K562 (cell line): ENCODE measurements at regions not wholly inside any gene's neighbourhood (a gene's known extent, or its start where the extent isn't known, plus 50 kb on each side); places are given as distances from the start of the nearest gene placed in this dataset.
A peak's percentile ranks its signal among the peaks of the same experiment; 100 is the strongest.

ENCODE experiments used
- ATAC-seq: fragments of 200-7000 bp; cut with Tn5 transposase; 3 replicates; pipeline ENCODE4 v1.9.1; 2020; ENCODE audit warnings: moderate library complexity
- BruUV-seq: library from RNA; stranded (reverse); fragments of 400-500 nt; replicated peaks from 2 replicates; lab custom pipeline; 2021; lab: Mats Ljungman, UMichigan
- CTCF ChIA-PET: fragments of 300-600 bp; formaldehyde crosslinking; extraction: SDS; loops from one replicate; lab custom pipeline; 2021; ENCODE audit warnings: low intra/inter-chr PET ratio; lab: Yijun Ruan, JAX
- POLR2A ChIA-PET: fragments of 300-600, 350-650 bp; sonication (Branson Sonifier 250); formaldehyde crosslinking; extraction: SDS; loops from one replicate; lab custom pipeline; 2021; ENCODE audit warnings: antibody characterized with exemption, inconsistent platforms; lab: Yijun Ruan, JAX
- DNase-seq, 4 experiments: peaks; one replicate each; pipeline versions ENCODE4 v3.0.0 to v3.0.0-alpha.2; 2011 to 2018; ENCODE audit warnings: low spot score in 3 of 4, mixed read lengths in 3 of 4; ENCODE audit errors: extremely low read depth in 1 of 4
- FAIRE-seq: peaks from 2 replicates; lab custom pipeline; 2011; peaks lifted over from hg19 to GRCh38; lab: Jason Lieb, UNC
- H2AFZ ChIP-seq: 2 replicates; pipeline ENCODE4 v1.6.0; 2011; ENCODE audit warnings: low read depth, low read length, control low read depth, inconsistent platforms
- H3K27ac ChIP-seq: fragments of 200-600 bp; 3 replicates; pipeline ENCODE4 v1.8.0; 2011; ENCODE audit warnings: low read depth, mild to moderate bottlenecking, control low read depth, inconsistent platforms, low read length, moderate library complexity, mixed read lengths; ENCODE audit errors: extremely low read depth
- H3K27me3 ChIP-seq, 2 experiments: fragments of 300-600 bp in 1 of 2; 2 replicates in 1 of 2; 3 replicates in 1 of 2; pipeline versions ENCODE4 v1.6.0 to v1.8.0; 2011; ENCODE audit warnings: inconsistent platforms in 2 of 2, low read length in 2 of 2, mild to moderate bottlenecking in 1 of 2, mixed read lengths in 1 of 2, moderate library complexity in 1 of 2; ENCODE audit not compliant: control insufficient read depth in 2 of 2, insufficient read depth in 2 of 2
- H3K36me3 ChIP-seq: fragments of 300-600 bp; 3 replicates; pipeline ENCODE4 v1.8.0; 2011; ENCODE audit warnings: mild to moderate bottlenecking, low read length, inconsistent platforms; ENCODE audit not compliant: control insufficient read depth, insufficient read depth
- H3K4me1 ChIP-seq, 2 experiments: fragments of 200-600 bp in 1 of 2; replicated peaks in 1 of 2; 2 replicates in 1 of 2; 3 replicates in 1 of 2; pipeline versions ENCODE4 v1.5.1 to v1.8.0; 2011; ENCODE audit warnings: inconsistent platforms in 2 of 2, low read length in 2 of 2, mild to moderate bottlenecking in 1 of 2, mixed read lengths in 1 of 2, moderate library complexity in 1 of 2; ENCODE audit not compliant: control insufficient read depth in 2 of 2, insufficient read depth in 2 of 2
- H3K4me2 ChIP-seq: 2 replicates; pipeline ENCODE4 v1.6.1; 2011; ENCODE audit warnings: low read length, control low read depth, inconsistent platforms, mixed read lengths; ENCODE audit not compliant: insufficient read depth
- H3K4me3 ChIP-seq: fragments of 200-600 bp; sonication (generic), shearing (Covaris generic); 2 replicates; pipeline ENCODE4 v1.5.1; 2016; ENCODE audit warnings: control low read depth, inconsistent platforms
- H3K79me2 ChIP-seq: fragments of 200-600 bp; 3 replicates; pipeline ENCODE4 v1.8.0; 2011; ENCODE audit warnings: low read length, inconsistent platforms; ENCODE audit not compliant: control insufficient read depth, insufficient read depth
- H3K9ac ChIP-seq, 2 experiments: 2 replicates each; pipeline versions ENCODE4 v1.6.0 to v1.6.1; 2011; ENCODE audit warnings: low read depth in 2 of 2, low read length in 2 of 2, control low read depth in 1 of 2, inconsistent platforms in 1 of 2, mild to moderate bottlenecking in 1 of 2, mixed read lengths in 1 of 2; ENCODE audit not compliant: insufficient read depth in 1 of 2
- H3K9me1 ChIP-seq: one replicate; pipeline ENCODE4 v1.6.0; 2011; ENCODE audit warnings: inconsistent platforms, mild to moderate bottlenecking, low read length, moderate library complexity; ENCODE audit not compliant: control insufficient read depth, insufficient read depth
- H3K9me3 ChIP-seq: replicated peaks from 2 replicates; pipeline ENCODE4 v1.5.1; 2011; ENCODE audit warnings: low read depth, low read length, inconsistent platforms; ENCODE audit not compliant: control insufficient read depth, insufficient read depth
- H4K20me1 ChIP-seq: replicated peaks from 2 replicates; pipeline ENCODE4 v1.6.1; 2011; ENCODE audit warnings: low read length, inconsistent platforms, mixed read lengths; ENCODE audit not compliant: control insufficient read depth, insufficient read depth
- DMBX1 ChIP-seq: fragments of 250-450 bp; sonication (Bioruptor Pico); IDR thresholded peaks from 2 replicates; pipeline ENCODE4 v1.8.0; 2022; ENCODE audit warnings: inconsistent platforms, mild to moderate bottlenecking, moderate library complexity, borderline replicate concordance
- DPF2 ChIP-seq: fragments of 450-650 bp; IDR thresholded peaks from 2 replicates; pipeline ENCODE4 v1.6.1; 2016
- GABPB1 ChIP-seq: sonication (generic); formaldehyde crosslinking; IDR thresholded peaks from 2 replicates; pipeline ENCODE4 v1.8.0; 2022; ENCODE audit warnings: mild to moderate bottlenecking, missing genetic modification reagents
- KAT8 ChIP-seq: fragments of 450-650 bp; IDR thresholded peaks from 2 replicates; pipeline ENCODE4 v1.6.1; 2016; ENCODE audit warnings: low read depth, mild to moderate bottlenecking
- MEF2D ChIP-seq: conservative IDR thresholded peaks from 2 replicates; pipeline ENCODE4 v1.6.1; 2016; ENCODE audit warnings: low read depth, missing genetic modification characterization, missing compliant biosample characterization
- MTA3 ChIP-seq: fragments of 450-650 bp; formaldehyde crosslinking; IDR thresholded peaks from 2 replicates; pipeline ENCODE4 v1.6.1; 2017; ENCODE audit warnings: mild to moderate bottlenecking, borderline replicate concordance
- PCBP1 ChIP-seq: fragments of 200-400 bp; formaldehyde crosslinking; IDR thresholded peaks from 2 replicates; pipeline ENCODE4 v1.6.1; 2018; ENCODE audit warnings: mild to moderate bottlenecking, low read depth, low read length; ENCODE audit not compliant: poor library complexity, severe bottlenecking
- SPI1 ChIP-seq: IDR thresholded peaks from 2 replicates; pipeline ENCODE4 v1.6.1; 2011; ENCODE audit warnings: low read depth, low read length, control low read depth, borderline replicate concordance
- SRSF9 ChIP-seq: fragments of 200-400 bp; formaldehyde crosslinking; IDR thresholded peaks from 2 replicates; pipeline ENCODE4 v1.6.1; 2017; ENCODE audit warnings: low read depth, low read length, borderline replicate concordance
- WGBS: fragments of 100-300 bp; shearing (Covaris generic); methylation state at CpG from one replicate; pipeline ENCODE4 v1.1.6; 2016; ENCODE audit warnings: low coverage, mixed read lengths; ENCODE audit not compliant: insufficient coverage; ENCODE audit errors: missing lambda C conversion rate; 5-methylcytosine and 5-hydroxymethylcytosine counted together
- in situ Hi-C: fragments of 300-500 bp; cut with MboI; formaldehyde crosslinking; loops from 4 replicates; pipeline ENCODE4 v1.15.0; 2018; ENCODE audit warnings: inconsistent platforms, mixed read lengths
- intact Hi-C: fragments of 100-400 bp; cut with micrococcal nuclease; formaldehyde crosslinking; loops from 2 replicates; pipeline ENCODE4 v1.14.2; 2022
- TF ChIP-seq, protein P1 (sequence below): fragments of 250-450 bp; sonication (Bioruptor Pico); IDR thresholded peaks from 2 replicates; pipeline ENCODE4 v1.4.0; 2020

DNA sequence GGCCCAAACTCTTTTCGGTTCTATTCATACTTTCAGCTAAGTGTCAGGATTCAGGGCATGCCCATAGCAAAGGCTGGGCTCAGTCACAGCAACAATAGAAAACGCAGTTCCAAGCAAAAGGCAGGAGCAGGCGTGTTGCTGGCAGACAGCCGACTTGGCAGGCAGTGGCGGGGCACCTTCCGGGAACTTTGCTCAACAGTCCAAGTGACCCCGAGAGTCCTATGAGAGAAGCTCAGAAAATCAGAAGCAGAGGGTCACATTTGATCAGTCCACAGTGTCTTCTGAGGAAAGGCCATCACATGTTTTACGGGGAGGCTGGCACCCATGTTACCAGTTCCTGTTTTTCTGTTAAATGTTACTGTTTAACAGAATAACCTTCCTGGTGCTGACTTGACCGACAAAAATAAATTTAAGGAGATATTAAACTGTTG, 115.0 kb downstream of the DACT1 start:
- peaks cover 6 to 14% of the 10 kb centered on the region in 2 experiments; a peak in 4 of 5 replicates for H3K4me1 ChIP-seq
- intact Hi-C loops (no loop called here), in situ Hi-C loops (no loop called here)
- BruUV-seq: no TSS peak
- no peaks in the 10 kb centered on the region for H4K20me1 ChIP-seq
- no peaks in the 10 kb centered on the region for H3K27me3 ChIP-seq
- H3K4me3 ChIP-seq: no peak overlapping the region
- H3K79me2 ChIP-seq: no peaks in the 10 kb centered on the region
- no peak overlapping the region for H3K9ac ChIP-seq
- H3K9me1 ChIP-seq: no peaks in the 10 kb centered on the region
- H3K4me2 ChIP-seq: no peak overlapping the region
- H3K36me3 ChIP-seq: no peaks in the 10 kb centered on the region
- TF ChIP-seq MEF2D (tag) (no peak), SPI1 (peak; percentile 39; the same call in 1 of the 2 replicates)
- DNase-seq: no peak
- 16% methylated on average over 7 of the region's 9 CpGs for WGBS
- 0 out of 2 replicates have a peak overlapping the region, but pooled peaks have one; percentile 9 for H2AFZ ChIP-seq
- POLR2A ChIA-PET: no interaction called here
- no peak overlapping the region for H3K27ac ChIP-seq
- CTCF ChIA-PET: no interaction called here
- H3K9me3 ChIP-seq: no peaks in the 10 kb centered on the region
- FAIRE-seq: no peak
- no peak for ATAC-seq

DNA sequence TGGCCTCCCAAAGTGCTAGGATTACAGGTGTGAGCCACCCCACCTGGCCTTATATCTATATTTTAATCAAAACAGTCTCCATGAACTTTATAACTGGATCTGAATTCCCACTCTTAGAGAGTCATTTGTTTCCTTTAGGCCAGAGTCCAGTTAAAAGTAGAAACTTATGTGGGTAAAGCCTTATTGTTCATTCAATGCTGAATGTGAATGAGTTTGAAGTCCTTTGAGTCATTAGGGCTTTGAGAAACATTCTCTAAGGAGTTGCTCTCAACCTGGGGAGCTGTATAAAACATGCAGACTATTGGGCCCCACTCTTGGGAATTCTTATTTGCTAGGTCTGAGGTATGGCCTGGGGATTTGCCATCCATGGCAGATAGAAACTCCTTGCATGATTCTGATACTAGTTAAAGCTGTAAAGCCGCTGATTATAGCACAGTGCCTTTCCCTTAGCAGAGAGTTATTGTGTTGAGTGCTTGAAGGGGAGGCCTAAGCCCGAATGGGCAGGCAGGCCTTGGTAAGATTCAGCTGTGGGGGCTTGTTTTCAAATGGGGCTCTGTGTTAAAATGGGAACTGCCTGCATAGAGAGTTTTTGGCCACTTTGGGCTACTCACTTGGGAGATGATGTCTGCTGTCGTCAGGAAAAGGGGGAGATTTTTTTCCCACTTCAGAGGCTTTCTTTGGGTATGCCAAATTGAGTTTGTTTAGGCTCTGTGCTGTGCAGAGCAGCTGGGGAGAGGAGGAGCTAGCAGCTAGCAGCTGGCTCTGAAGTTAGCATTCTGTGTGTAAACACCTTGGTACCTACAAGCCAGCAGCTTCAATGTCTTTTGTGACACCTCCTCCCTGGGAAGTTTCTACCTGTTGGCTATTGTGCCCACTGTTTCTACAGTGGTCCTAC, 117.5 kb downstream of the DACT1 start:
- 0% methylated on average over 3 of the region's 3 CpGs for WGBS
- no peak for TF ChIP-seq KAT8
- no peak for TF ChIP-seq PCBP1
- no peak for TF ChIP-seq DMBX1
- TF ChIP-seq SRSF9: no peak
- no peak for TF ChIP-seq GABPB1 (CRISPR knock-in tag)
- TF ChIP-seq, protein P1, sequence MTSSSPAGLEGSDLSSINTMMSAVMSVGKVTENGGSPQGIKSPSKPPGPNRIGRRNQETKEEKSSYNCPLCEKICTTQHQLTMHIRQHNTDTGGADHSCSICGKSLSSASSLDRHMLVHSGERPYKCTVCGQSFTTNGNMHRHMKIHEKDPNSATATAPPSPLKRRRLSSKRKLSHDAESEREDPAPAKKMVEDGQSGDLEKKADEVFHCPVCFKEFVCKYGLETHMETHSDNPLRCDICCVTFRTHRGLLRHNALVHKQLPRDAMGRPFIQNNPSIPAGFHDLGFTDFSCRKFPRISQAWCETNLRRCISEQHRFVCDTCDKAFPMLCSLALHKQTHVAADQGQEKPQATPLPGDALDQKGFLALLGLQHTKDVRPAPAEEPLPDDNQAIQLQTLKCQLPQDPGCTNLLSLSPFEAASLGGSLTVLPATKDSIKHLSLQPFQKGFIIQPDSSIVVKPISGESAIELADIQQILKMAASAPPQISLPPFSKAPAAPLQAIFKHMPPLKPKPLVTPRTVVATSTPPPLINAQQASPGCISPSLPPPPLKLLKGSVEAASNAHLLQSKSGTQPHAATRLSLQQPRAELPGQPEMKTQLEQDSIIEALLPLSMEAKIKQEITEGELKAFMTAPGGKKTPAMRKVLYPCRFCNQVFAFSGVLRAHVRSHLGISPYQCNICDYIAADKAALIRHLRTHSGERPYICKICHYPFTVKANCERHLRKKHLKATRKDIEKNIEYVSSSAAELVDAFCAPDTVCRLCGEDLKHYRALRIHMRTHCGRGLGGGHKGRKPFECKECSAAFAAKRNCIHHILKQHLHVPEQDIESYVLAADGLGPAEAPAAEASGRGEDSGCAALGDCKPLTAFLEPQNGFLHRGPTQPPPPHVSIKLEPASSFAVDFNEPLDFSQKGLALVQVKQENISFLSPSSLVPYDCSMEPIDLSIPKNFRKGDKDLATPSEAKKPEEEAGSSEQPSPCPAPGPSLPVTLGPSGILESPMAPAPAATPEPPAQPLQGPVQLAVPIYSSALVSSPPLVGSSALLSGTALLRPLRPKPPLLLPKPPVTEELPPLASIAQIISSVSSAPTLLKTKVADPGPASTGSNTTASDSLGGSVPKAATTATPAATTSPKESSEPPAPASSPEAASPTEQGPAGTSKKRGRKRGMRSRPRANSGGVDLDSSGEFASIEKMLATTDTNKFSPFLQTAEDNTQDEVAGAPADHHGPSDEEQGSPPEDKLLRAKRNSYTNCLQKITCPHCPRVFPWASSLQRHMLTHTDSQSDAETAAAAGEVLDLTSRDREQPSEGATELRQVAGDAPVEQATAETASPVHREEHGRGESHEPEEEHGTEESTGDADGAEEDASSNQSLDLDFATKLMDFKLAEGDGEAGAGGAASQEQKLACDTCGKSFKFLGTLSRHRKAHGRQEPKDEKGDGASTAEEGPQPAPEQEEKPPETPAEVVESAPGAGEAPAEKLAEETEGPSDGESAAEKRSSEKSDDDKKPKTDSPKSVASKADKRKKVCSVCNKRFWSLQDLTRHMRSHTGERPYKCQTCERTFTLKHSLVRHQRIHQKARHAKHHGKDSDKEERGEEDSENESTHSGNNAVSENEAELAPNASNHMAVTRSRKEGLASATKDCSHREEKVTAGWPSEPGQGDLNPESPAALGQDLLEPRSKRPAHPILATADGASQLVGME (CRISPR knock-in tag): no peak
- no peak for TF ChIP-seq DPF2
- TF ChIP-seq MTA3: no peak

More for the DNA sequence above, 117.5 kb downstream of the DACT1 start:
- no peaks in the 10 kb centered on the region for H3K9me1 ChIP-seq
- H3K4me3 ChIP-seq: no peak overlapping the region
- BruUV-seq: no TSS peak
- H3K9ac ChIP-seq: no peak overlapping the region
- POLR2A ChIA-PET: interaction anchor here (0.6 kb wide), 1 partner anchor 49 kb away, joined by 3 read pairs; no protein-coding TSS in a partner anchor
- H3K27ac ChIP-seq: no peak overlapping the region
- H3K9me3 ChIP-seq: no peaks in the 10 kb centered on the region
- no peak overlapping the region for H3K4me2 ChIP-seq
- intact Hi-C loops: no loop called here
- FAIRE-seq (no peak), DNase-seq (no peak), ATAC-seq (no peak)
- in situ Hi-C loops: no loop called here
- no peaks in the 10 kb centered on the region for H3K27me3 ChIP-seq
- H3K36me3 ChIP-seq: no peaks in the 10 kb centered on the region
- peaks cover under 1 to 6% of the 10 kb centered on the region in 2 experiments; a peak in 2 of 5 replicates for H3K4me1 ChIP-seq
- H2AFZ ChIP-seq: no peak overlapping the region
- no peaks in the 10 kb centered on the region for H4K20me1 ChIP-seq
- CTCF ChIA-PET: no interaction called here
- no peaks in the 10 kb centered on the region for H3K79me2 ChIP-seq
